ENCODE measurements at regions not wholly inside any gene's neighbourhood (a gene's known extent, or its start where the extent isn't known, plus 50 kb on each side); places are given as distances from the start of the nearest gene placed in this dataset.

- H3K36me3 ChIP-seq (ENCODE audit: insufficient read depth, low read length) = no peaks in the 10 kb centered on the region
- no peak overlapping the region for H2AFZ ChIP-seq (ENCODE audit: low read depth, low read length)
- H3K9ac ChIP-seq (ENCODE audit: low read length) = no peak overlapping the region
- H3K27ac ChIP-seq (ENCODE audit: low read length) = no peak overlapping the region
- no peak overlapping the region for H3K4me3 ChIP-seq (ENCODE audit: low read length)
- peaks cover 5% of the 10 kb centered on the region for H3K9me3 ChIP-seq (ENCODE audit: low read length)
- H3K79me2 ChIP-seq (replicated peaks; ENCODE audit: insufficient read depth, low read length) = no peaks in the 10 kb centered on the region
- H3K27me3 ChIP-seq (ENCODE audit: insufficient read depth, low read depth, low read length) = no peaks in the 10 kb centered on the region
- H4K20me1 ChIP-seq (ENCODE audit: insufficient read depth) = no peaks in the 10 kb centered on the region
- TF ChIP-seq RAD21 (conservative IDR thresholded peaks at IDR 0.05) = no peak
- TF ChIP-seq MXI1 (conservative IDR thresholded peaks at IDR 0.05; ENCODE audit: poor library complexity, severe bottlenecking) = no peak
- TF ChIP-seq EP300 (conservative IDR thresholded peaks at IDR 0.05; ENCODE audit: poor library complexity, severe bottlenecking) = no peak
- no peak for TF ChIP-seq TAF1 (IDR thresholded peaks at IDR 0.05; ENCODE audit: low read depth)
- TF ChIP-seq CTCF (IDR thresholded peaks at IDR 0.05; ENCODE audit: poor library complexity, severe bottlenecking) = no peak
- TF ChIP-seq REST (IDR thresholded peaks at IDR 0.05; ENCODE audit: borderline replicate concordance) = no peak
- TF ChIP-seq SMC3 (conservative IDR thresholded peaks at IDR 0.05; ENCODE audit: poor library complexity) = no peak
- no peak for TF ChIP-seq EZH2 (IDR thresholded peaks at IDR 0.05; ENCODE audit: borderline replicate concordance, insufficient read depth, low read length, poor library complexity, severe bottlenecking)
- TF ChIP-seq POLR2AphosphoS5 (IDR thresholded peaks at IDR 0.05) = no peak
- H3K4me2 ChIP-seq (ENCODE audit: low read length) = no peak overlapping the region
- H3F3A ChIP-seq (ENCODE audit: insufficient read depth, low read length, poor library complexity, severe bottlenecking) = no peaks in the 10 kb centered on the region
- no peaks in the 10 kb centered on the region for H3K9me2 ChIP-seq (ENCODE audit: insufficient read depth, low read length)
These were observed 206.3 kb upstream of the KCNMB2 start for GRCh38 chr3:178329936-178330335.

DNA sequence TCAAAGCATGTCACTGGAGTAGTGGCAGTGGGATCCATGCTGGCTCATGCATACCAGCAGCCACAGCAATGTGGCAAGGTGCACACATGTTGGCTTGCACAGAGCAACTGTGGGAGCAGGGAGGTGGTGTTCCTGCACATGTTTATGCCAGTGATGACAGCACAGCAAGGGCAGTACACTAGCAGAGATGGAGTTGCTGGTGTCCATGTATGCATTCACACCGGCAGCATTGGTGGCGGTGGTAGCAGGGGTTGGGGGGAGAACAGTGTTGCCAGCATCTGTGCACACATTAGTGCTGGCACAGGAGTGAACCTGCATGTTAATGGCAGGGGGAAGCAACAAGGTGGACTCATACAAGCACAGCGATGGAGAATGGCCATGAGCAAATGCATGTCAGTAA, 202.0 kb upstream of the KCNMB2 start:
- no peak overlapping the region for H3K27ac ChIP-seq (ENCODE audit: low read length)
- H3K9ac ChIP-seq (ENCODE audit: low read length) = no peak overlapping the region
- TF ChIP-seq MXI1 (conservative IDR thresholded peaks at IDR 0.05; ENCODE audit: poor library complexity, severe bottlenecking) (no peak), TAF1 (IDR thresholded peaks at IDR 0.05; ENCODE audit: low read depth) (no peak), EZH2 (IDR thresholded peaks at IDR 0.05; ENCODE audit: borderline replicate concordance, insufficient read depth, low read length, poor library complexity, severe bottlenecking) (no peak), RAD21 (conservative IDR thresholded peaks at IDR 0.05) (no peak), EP300 (conservative IDR thresholded peaks at IDR 0.05; ENCODE audit: poor library complexity, severe bottlenecking) (no peak), SMC3 (conservative IDR thresholded peaks at IDR 0.05; ENCODE audit: poor library complexity) (no peak)
- no peaks in the 10 kb centered on the region for H3K27me3 ChIP-seq (ENCODE audit: insufficient read depth, low read depth, low read length)
- H3K9me2 ChIP-seq (ENCODE audit: insufficient read depth, low read length) = no peaks in the 10 kb centered on the region
- no peaks in the 10 kb centered on the region for H3F3A ChIP-seq (ENCODE audit: insufficient read depth, low read length, poor library complexity, severe bottlenecking)
- no peaks in the 10 kb centered on the region for H4K20me1 ChIP-seq (ENCODE audit: insufficient read depth)
- H3K9me3 ChIP-seq (ENCODE audit: low read length) = peaks cover 6% of the 10 kb centered on the region
- no peaks in the 10 kb centered on the region for H3K36me3 ChIP-seq (ENCODE audit: insufficient read depth, low read length)
- no peaks in the 10 kb centered on the region for H3K79me2 ChIP-seq (replicated peaks; ENCODE audit: insufficient read depth, low read length)
- H2AFZ ChIP-seq (ENCODE audit: low read depth, low read length) = no peak overlapping the region
- no peak overlapping the region for H3K4me3 ChIP-seq (ENCODE audit: low read length)
- H3K4me2 ChIP-seq (ENCODE audit: low read length) = no peak overlapping the region

Data from neural cell (in vitro differentiated cells).